Activated T-cell treated with anti-CD3 and anti-CD28 coated beads, Interleukin-2, amount 50 U/mL, for 72 hours (primary cell): ENCODE measurements at regions not wholly inside any gene's neighbourhood (a gene's known extent, or its start where the extent isn't known, plus 50 kb on each side); places are given as distances from the start of the nearest gene placed in this dataset.
"Not testable (repeated sequence)": the region's sequence is repeated elsewhere in the genome, so short reads cannot be mapped to it uniquely, and the experiment has no call there.

Experiments used
- ATAC-seq, 2 donors: fragments of 150-1000 bp; cut with Tn5 transposase; replicated peaks in 1 of 2; 2 replicates each; pipeline ENCODE4 v1.10.0; 2021; ENCODE audit warnings: moderate library complexity in 2 of 2, mild to moderate bottlenecking in 1 of 2
- DNase-seq, 2 donors: peaks; one replicate each; pipeline ENCODE4 v3.0.0; 2021 to 2022; ENCODE audit warnings: mixed read lengths in 1 of 2
- H3K27ac Mint-ChIP-seq: one replicate; pipeline ENCODE4 v1.8.0; 2022; ENCODE audit warnings: mild to moderate bottlenecking, moderate library complexity, mixed read lengths
- H3K27me3 Mint-ChIP-seq: one replicate; pipeline ENCODE4 v1.8.0; 2022; ENCODE audit warnings: low read depth, mixed read lengths
- H3K36me3 Mint-ChIP-seq, 2 donors: one replicate each; pipeline ENCODE4 v1.8.0; 2022; ENCODE audit warnings: mixed read lengths in 2 of 2, mild to moderate bottlenecking in 1 of 2; ENCODE audit not compliant: insufficient read depth in 2 of 2
- H3K4me1 Mint-ChIP-seq: one replicate; pipeline ENCODE4 v1.8.0; 2022; ENCODE audit warnings: low read depth, mixed read lengths
- H3K4me3 Mint-ChIP-seq, 2 donors: one replicate each; pipeline ENCODE4 v1.8.0; 2022; ENCODE audit warnings: mild to moderate bottlenecking in 2 of 2, mixed read lengths in 2 of 2, moderate library complexity in 2 of 2
- H3K9me3 Mint-ChIP-seq, 2 donors: one replicate each; pipeline ENCODE4 v1.8.0; 2022; ENCODE audit warnings: mixed read lengths in 2 of 2

DNA sequence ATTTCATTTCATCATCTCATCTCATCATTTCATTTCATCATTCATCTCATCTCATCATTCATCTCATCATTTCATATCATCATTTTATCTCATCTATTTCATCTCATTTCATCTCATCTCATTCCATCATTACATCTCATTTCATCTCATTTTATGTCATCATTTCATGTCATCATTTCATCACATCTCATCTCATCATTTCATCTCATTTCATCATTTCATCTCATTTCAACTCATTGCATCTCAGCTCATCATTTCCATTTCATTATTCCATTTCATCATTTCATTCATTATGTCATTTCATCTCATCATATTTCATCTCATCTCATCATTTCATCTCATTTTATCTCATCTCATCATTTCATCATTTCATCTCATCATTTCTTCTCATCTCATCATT, 1851.9 kb downstream of the SPATA31A7 start:
- not testable (repeated sequence) for H3K4me1 Mint-ChIP-seq, H3K4me3 Mint-ChIP-seq, DNase-seq, ATAC-seq, H3K27me3 Mint-ChIP-seq
- Mint-ChIP-seq H3K36me3 (peaks cover 5 to 12% of the 10 kb centered on the region in 2 donors), H3K27ac (peak overlapping the region; percentile 85), H3K9me3 (peaks cover 3 to 15% of the 10 kb centered on the region in 2 donors)
